Occipital lobe (tissue), 1 donor: ENCODE measurements at regions not wholly inside any gene's neighbourhood (a gene's known extent, or its start where the extent isn't known, plus 50 kb on each side); places are given as distances from the start of the nearest gene placed in this dataset.

Experiments
- DNase-seq: peaks from one replicate; lab custom pipeline; 2025; lab: John Stamatoyannopoulos, UW

- no peak for DNase-seq
Measured at GRCh38 chr20:56800088-56800487, 171.0 kb downstream of the TFAP2C start.

- no peak for DNase-seq
Measured at GRCh38 chr20:56801971-56802755, 173.1 kb downstream of the TFAP2C start.

- no peak for DNase-seq
Measured at GRCh38 chr20:56802805-56803204, 173.7 kb downstream of the TFAP2C start.

GRCh38 chr20:56805313-56805712 is 176.2 kb downstream of the TFAP2C start:
- DNase-seq = no peak

- DNase-seq = no peak
Measured at GRCh38 chr20:56805966-56806365, 176.9 kb downstream of the TFAP2C start.

GRCh38 chr20:56806952-56807517 is 177.9 kb downstream of the TFAP2C start:
- no peak for DNase-seq

- DNase-seq = no peak
Measured at GRCh38 chr20:56808117-56808725, 179.1 kb downstream of the TFAP2C start.

GRCh38 chr20:56808732-56809131 is 179.6 kb downstream of the TFAP2C start:
- DNase-seq = no peak

- DNase-seq = no peak
Measured at GRCh38 chr20:56809668-56810067, 180.6 kb downstream of the TFAP2C start.

- DNase-seq = no peak
Measured at GRCh38 chr20:56810141-56810540, 181.0 kb downstream of the TFAP2C start.

- DNase-seq = no peak
Measured at GRCh38 chr20:56815796-56816195, 186.7 kb downstream of the TFAP2C start.

- no peak for DNase-seq
Measured at GRCh38 chr20:56816349-56816748, 187.2 kb downstream of the TFAP2C start.

- no peak for DNase-seq
Measured at GRCh38 chr20:56817780-56818675, 188.9 kb downstream of the TFAP2C start.

GRCh38 chr20:56820984-56821383 is 191.9 kb downstream of the TFAP2C start:
- no peak for DNase-seq

- no peak for DNase-seq
Measured at GRCh38 chr20:56826306-56826704, 197.2 kb downstream of the TFAP2C start.

GRCh38 chr20:56826705-56827665 is 197.9 kb downstream of the TFAP2C start:
- no peak for DNase-seq

- DNase-seq = no peak
Measured at GRCh38 chr20:56827763-56828162, 198.7 kb downstream of the TFAP2C start.

- DNase-seq = no peak
Measured at GRCh38 chr20:56828402-56828801, 199.3 kb downstream of the TFAP2C start.

GRCh38 chr20:56829788-56830385 is 200.8 kb downstream of the TFAP2C start:
- no peak for DNase-seq

GRCh38 chr20:56831795-56832194 is 202.7 kb downstream of the TFAP2C start:
- DNase-seq = no peak
